NCI-H1105 treated with DMSO at 0.1 percent for 48 hours (cell line): ENCODE measurements at regions not wholly inside any gene's neighbourhood (a gene's known extent, or its start where the extent isn't known, plus 50 kb on each side); places are given as distances from the start of the nearest gene placed in this dataset.
"Not testable (repeated sequence)": the region's sequence is repeated elsewhere in the genome, so short reads cannot be mapped to it uniquely, and the experiment has no call there.

Experiments
- DNase-seq: peaks from one replicate; lab custom pipeline; 2025; lab: John Stamatoyannopoulos, UW

DNA sequence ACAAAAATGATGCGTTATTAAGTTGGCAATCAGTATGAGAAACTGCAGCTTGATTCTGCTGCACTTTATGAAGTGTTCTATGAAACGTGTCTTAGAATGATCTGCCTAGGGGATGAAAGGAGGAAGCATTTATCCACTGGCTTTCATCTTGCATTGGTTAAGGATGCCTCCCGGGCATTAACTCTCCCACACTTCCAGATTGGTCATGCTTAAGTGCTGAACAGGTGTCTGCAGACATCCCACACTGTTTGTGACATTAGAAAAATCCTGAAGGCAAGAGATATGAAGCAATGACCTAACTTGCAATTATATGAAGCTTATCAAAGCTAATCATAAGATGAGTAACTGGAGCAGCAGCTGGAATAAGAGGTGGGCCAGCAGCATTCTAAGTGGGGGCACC is 437.3 kb downstream of the NSUN3 start:
- DNase-seq: no peak

DNA sequence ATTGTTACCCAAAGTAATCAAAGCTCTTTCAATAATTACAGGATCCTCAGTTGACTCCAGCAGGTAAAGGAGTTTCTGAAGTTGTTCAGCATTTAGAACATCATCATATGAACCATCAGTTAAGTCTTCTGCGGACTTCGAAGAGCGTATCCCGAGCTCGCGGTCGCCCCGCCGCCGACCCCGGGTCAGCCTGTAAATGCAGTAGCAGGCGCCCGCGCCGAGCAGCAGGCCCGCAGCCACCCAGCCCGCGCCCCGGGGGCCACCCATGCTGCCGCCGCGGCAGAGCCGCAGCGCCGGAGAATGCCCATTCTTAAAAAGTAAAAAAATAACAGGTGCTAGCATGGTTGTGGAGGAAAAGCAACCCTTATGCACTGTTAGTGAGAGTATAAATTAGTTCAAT is 444.5 kb downstream of the NSUN3 start:
- not testable (repeated sequence) for DNase-seq

DNA sequence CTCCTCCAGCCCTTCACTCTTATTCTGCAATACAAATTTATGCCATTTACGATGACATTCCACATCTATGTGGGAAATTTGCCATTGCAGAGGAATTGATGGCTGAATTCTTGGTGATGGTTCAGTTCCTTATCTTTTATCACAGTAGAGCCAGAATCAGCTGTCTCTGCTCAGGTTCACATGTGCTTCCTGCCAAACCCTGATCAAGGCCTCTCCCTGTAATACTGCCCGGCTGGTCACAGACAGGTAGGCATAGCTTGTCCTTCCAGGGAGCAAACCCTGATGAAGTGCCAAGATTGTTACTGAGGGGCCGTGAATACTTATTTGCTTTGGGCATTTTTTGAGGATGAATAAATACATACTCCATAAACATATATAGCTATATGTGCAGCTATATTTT is 450.0 kb downstream of the NSUN3 start:
- DNase-seq: no peak

DNA sequence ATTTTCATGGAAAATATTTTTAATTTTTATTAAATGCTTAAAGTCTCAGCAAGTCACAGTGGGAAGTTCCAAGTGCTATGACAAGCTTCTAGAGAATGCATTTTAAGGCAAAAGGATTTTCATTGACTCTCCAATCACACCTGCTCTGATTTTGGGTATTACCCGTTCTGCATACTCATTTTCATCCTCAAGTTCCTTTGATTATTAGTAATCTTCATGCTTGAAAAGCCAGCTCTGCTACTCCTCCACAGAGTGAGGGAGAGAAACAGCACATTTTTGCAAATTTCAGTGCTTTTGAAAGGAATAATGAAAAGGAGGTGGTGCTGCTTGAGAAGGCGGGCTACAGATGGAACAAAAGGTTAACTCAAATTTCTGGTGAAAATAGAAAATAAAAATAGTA is 450.7 kb downstream of the NSUN3 start:
- DNase-seq: no peak

DNA sequence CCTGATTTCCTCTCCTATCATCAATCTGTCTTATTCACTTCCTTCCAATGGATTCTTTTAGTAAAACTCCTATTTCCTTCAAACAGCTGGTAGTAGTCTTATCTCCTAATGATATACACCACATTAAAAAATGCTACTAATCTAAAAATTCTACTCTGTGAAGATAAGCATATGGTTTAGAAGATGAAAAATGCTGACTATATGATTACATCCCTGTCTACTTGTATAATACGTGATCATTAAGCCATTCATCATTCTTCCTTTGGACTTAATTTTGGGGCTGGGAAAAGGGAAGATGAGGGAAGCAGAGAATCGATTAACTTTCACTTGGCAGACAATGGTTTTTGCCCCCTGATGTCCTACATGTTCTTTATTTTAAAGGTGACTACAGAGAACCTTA is 453.1 kb downstream of the NSUN3 start:
- DNase-seq: no peak

DNA sequence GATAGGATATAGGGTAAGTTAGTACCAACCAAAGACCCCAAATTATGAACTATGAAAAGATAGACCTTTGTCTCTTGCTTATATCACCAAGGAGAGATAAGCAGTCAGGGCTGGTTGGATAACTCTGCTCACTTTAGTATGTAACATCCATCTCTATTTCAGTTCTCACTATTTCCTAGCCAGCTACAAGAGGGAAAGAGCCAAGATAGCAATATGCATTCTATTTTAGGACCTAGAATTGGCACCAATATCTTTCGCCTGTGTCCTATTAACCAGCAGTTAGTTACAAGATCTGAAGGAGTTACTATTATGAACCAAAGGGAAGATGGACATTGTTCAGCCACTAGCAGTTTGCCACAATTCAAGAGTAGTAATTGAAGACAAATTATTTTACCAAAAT is 457.5 kb downstream of the NSUN3 start:
- no peak for DNase-seq

DNA sequence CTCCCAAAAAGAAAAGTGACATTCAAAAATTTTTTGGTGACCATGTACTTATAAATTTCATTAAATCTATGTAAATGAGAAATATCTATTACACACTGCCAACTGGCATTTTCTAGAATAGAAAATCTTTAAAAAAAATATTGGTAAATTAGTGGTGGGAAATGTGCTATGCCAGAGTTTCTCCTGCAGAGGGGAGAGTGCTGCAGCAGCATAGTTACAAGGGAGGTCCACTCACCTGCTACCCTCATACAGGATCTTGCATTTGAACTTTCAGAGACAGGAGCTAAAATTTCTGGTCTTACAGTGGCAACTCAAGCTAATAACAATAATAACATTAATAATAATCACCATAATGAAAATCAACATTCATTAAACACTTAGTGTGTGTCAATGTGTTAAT is 459.6 kb downstream of the NSUN3 start:
- DNase-seq: no peak

DNA sequence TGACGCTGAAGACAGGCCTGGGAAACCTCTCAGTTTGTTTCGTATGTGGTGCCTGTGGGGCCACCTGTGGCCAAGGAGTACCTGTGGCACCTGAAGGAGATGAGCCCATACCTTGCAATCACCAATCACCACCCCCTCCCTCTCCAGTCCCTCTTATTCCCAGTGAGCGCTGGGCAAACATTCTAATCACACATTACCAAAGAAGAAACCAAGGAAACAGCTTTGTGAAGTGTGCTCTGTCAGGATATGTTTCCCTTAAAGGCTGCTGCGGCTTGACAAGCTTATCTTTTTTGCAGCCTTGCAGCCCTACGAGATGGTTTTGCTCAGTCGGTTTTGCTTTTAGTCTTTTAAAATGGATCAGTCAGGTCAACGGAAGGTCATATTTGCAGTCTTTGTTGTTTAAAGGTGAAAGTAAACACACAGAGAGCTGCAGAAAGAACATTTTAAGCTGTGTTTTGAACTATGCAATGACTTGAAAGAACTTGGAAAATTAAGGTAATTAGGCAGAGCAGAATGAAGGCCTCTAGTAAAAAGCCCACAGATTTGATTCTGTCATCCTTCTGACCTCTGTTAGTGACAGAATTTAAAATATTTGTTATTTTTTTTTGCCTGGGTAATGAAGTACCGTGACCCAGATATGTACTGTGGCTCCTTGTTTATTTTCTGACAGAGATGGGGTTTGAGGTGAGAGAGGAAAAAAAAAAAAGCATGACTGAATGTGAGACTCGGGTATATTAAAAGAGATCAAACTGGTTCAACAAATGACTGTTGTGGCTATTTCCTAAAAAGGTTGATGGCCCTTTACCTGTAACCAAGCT is 461.4 kb downstream of the NSUN3 start:
- no peak for DNase-seq

DNA sequence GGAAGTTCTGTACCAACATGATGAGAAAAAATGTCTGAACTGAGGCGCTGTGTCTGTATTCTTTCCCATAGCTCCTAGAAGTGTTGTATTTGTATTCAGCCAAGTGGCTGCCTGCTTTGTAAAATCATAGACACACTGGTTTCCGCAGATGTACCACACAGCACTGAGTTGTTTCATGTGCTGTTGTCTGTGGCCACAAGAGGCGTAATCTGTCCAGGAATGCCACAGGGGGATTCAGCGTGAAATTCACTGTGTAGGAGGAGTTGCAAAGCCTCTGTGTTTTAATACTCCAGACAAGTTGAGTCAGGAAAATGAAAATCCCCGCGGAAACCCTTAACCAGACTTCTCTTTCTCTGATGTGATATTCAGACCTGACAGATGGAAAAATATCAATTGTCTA is 462.2 kb downstream of the NSUN3 start:
- DNase-seq: no peak

DNA sequence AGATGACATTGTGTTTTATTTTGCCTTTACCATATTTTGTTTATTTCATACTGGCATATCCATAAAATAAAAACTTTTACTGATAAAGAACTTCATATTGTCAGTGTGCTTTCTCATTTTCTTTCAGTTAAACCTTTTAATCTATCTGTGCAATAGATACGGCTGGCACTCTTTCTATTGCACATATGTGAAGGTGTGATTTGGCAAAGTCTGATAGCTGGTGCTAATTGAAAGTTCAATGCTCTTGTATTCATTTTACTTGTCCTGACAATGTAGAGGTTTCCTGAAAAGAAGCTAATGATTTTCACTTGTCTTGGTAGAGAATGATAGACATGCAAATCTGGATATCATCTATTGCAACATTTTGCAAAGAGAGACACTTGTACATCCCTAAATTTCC is 467.0 kb downstream of the NSUN3 start:
- DNase-seq: no peak

DNA sequence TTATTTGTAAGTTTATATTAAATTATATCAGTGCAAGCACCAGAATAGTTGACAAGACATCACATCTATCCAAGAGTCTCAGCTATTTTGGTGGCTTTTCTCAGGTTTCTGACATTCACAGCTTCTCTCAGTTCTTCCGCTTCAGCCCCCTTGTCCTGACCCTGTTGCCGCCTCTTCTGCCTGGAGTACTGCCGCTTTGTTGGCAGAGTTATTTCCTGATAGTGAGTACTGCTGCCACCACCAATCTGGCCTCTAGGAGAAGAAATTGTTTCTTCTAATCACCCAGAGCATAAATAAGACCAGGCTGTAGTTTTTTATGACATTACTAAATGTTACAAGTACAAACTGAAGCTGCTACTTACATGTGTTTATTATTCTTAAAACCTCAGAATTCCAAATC is 470.1 kb downstream of the NSUN3 start:
- DNase-seq: no peak

DNA sequence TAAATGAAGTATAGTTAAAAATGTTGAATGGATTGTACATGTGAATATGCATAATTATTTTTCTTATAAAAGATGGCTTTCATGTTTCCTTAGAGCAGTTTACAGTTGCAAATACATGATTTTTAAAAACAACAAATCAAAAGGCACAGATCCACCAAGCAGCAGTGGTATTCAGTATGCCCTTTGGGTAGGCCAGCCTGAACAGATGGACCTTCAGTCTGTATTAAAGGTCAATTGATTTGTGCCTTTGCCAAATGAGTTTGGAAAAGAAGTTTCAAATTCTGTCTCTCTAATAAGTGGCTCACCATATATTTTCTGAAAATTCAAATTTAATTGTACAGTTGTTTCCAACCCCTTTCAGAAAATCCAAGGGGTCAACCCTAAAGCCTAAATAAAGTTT is 477.1 kb downstream of the NSUN3 start:
- DNase-seq: no peak

DNA sequence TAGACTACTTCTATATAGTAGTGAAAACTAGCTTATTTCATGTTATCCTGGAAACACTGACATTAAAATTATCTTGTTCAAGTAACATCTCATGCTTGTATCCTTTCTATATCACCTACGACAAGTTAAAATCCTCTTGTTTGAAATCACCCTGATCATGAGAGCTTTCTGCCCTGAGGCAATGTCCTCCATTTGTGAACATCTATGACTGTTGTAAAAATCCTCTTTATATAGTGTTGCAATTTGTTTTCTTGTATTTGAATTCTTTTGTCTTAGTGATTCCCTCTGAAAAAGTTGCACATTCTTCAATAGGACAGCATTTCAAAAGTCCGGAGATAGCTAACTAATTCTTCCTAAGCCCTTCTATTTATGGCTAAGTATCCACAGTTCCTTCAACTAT is 480.3 kb downstream of the NSUN3 start:
- DNase-seq: no peak

DNA sequence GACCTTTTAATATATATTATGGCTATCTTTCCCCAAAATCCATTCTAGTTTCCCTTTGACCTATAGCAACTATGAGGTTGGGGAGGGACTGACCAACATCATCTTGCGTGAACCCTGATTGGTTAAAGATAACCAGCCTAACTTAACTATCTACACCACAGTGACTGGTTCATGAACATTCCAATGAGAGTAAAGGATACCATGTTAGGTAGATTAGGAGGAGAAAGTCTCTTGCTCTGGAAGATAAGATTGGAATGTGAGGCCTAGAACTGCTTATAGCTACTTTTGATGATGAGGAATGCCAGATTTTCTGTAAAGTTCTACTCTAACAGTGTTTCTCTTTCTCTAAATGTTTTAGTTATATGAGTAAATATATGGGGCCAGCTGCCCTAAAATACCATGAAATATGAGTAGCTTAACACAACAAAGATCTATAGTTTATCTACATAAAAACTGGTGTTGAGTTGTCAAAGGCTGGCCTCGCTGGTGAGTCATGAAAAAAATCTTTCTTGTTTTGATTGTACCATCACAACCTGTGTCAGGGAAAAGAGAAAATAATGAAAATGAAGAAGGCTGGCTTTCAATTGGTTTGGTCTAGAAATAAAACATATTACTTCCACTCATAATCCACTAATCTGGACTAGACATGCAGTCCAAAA is 481.4 kb downstream of the NSUN3 start:
- no peak for DNase-seq

DNA sequence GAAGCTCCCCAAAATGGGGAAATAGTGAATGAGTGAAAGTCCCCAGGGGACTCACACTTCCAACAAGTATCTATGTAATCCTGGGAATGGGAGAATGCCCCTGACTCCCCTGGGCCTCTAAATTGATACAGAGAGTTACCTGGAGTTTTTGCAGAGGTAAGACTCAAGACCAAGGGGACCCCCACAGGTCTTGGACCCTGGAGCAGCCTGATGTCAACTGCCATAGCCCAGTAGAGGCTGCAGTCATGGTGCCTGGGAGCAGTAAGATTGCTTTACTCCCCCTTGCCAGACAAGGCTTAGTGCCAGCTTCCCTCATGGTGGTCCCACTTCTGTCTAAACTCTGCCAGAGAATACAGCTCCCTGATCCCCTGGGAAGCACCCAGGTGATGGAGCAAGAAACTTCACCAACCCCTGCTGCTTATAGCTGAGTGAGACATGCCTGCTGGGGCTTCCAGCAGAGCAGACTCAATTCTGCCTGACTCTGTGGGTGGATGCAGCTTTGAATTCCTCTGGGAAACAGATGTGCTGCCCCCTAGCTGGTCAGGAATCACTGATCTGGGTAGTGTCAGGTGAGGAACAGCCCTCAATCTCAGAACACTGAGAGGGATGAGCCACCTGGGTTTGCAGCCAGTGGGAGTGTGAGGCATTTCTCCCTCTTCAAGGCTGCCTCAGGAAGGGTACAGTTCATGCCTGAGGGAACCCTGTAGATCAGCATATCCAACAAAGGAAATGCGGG is 485.9 kb downstream of the NSUN3 start:
- DNase-seq: no peak

DNA sequence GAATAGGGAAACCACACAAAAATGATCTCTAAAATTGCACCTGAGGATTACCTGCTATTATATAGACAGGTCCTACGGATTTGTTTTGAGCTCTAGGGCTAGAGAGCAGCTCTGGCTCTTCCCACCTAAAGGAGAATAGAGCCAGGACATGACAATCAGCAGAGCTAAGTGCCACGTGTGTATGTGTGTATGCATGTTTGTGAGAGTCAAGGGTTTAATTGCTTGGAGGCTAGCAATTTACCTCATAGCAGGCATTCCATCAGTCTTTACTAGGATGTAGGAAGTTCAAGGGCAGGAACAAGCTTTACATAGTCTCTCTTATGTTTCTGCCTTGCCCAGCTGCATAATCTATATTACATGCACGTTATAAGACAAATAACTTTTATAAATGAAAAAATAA is 498.2 kb downstream of the NSUN3 start:
- DNase-seq: peak; percentile 2

DNA sequence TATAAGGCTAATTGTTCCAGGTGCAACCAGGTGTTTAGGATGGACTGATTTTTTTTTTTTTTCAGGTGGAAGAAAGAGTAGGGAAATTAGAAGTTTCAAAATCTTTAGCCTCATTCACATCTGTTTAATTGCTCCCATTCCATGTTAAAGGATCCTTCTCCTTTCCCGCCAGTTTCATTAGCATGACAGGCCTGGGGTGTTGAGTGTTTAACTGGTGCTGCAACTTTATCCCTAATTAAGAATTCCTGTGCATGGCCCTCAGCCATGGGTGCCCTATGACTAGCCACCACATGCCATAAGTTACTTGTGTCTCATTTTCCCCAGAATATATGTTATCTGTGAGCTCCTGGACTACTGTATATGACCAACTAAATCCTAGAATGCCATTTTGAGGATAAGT is 501.4 kb downstream of the NSUN3 start:
- no peak for DNase-seq

DNA sequence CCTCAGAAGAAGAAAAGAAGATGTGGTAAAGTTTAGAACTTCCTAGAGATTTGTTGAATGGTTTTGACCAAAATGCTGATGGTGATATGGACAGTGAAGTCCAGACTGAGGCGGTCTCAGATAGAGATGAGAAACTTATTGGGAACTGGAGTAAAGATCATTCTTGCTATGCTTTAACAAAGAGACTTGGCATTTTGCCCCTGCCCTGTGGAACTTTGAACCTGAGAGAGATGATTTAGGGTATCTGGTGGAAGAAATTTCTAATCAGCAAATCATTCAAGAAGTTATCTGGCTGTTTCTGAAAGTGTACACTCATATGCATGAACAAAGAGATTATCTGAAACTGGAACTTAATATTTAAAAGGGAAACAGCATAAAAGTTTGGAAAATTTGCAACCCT is 505.2 kb downstream of the NSUN3 start:
- no peak for DNase-seq

DNA sequence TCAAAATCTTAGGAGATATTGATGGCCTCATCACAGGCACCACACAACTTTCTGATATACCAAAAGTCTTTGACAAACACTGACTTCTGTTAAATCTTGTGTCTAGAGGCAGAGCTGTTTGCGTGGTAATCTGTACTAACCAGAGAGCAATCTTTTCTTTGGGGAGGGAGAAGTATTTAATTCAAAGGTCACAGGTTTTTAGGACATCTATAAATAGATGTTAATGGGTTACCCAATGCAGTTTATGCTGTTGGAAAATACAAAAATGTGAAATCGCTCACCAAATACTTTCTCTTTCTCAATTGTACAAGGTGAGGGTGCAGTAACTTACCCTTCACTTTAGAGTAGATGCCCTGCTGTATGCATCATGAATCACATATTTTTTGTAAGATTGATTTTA is 510.5 kb downstream of the NSUN3 start:
- no peak for DNase-seq

DNA sequence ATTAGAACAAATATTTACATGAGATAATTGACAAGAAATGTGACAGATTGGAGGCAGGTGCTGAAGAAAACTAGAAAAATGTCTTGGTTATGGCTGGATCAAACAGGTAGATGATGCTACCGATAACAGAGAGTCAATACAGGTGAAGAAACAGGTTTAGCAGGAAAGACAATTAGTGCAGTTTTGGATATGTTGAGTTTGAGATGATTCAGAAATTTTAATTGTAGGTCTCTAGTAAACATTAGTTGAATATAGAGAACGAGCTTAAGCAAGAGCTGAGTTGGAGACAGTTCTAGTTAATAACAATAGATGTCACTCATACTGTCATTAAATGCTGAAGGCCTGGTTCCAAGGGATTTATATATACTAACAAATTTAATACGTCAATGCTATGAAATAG is 524.4 kb downstream of the NSUN3 start:
- no peak for DNase-seq

DNA sequence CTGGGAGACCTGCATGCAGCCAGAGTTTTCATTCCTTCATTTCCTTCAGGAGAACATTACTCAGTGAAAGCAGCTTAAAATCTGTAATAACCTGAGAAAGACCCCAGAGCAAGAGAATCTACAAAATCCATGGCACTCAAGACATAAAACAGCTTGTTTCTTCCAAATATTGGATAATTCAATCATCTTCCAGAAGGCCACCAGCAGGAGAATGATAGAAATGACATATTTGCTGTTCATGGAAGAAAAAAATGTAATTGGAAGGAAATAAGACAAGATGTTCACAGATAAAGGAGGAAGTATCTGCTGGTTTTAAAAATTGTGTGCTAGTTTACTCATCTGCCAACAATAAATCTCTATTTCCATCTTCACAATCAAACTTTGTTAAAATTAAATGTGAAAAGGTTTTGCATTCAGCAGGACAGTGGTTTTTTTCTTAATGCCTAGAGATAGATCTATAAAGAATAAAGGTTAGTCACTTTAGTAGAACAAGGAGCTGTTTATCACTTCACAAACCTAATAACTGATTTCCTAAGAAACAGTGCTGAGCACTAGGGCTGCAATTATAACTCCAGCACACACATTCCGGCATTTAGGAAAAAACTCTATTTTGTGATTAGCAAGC is 530.8 kb downstream of the NSUN3 start:
- no peak for DNase-seq

DNA sequence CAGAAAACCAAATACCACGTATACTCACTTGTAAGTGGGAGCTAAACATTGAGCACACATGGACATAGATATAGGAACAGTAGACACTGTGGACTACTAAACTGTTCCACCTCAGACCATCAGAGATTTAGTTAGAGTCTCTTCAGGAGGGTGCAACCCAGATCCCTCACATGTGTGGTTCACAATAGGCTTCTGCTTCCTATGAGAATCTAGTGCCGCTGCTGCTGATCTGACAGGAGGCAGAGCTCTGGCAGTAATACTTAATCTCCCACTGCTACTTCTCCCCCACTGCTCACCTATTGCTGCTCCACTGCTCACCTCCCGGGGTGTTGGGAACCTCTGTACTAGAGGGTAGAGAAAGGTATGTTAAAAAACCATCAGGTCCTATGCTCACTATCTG is 533.3 kb downstream of the NSUN3 start:
- no peak for DNase-seq
